Lower leg skin (tissue), 3 donors: ENCODE measurements at regions not wholly inside any gene's neighbourhood (a gene's known extent, or its start where the extent isn't known, plus 50 kb on each side); places are given as distances from the start of the nearest gene placed in this dataset.

Experiments used
- POLR2A ChIP-seq, 2 donors: fragments of 450-650 bp; IDR thresholded peaks; one replicate each; pipeline ENCODE4 v1.6.1; 2016 to 2017; ENCODE audit warnings: antibody characterized with exemption in 2 of 2, mild to moderate bottlenecking in 1 of 2, moderate library complexity in 1 of 2
- TF ChIP-seq, protein P1 (sequence below), 3 donors: fragments of 450-650 bp; IDR thresholded peaks; one replicate each; pipeline ENCODE4 v1.5.1; 2016; ENCODE audit warnings: antibody characterized with exemption in 3 of 3, mild to moderate bottlenecking in 3 of 3, moderate library complexity in 2 of 3

DNA sequence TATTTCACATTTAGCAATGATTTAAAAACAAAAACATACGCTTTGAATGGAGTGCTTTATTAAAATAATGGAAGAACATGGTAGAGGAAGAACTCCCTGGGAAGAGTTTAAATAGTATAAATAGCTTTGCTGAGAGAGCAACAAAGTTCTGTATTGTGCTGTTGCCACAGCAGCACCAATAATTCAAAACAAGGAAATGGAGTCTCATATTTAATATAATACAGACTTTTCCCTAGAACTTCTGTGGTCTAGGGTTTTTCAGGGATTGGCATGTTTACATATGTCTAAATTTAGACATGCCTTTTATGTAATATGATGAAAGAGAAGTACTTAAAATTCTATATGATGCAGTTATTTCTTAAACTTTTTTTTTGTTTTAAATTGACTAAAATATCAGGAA lies 217.2 kb upstream of the HDAC9 start:
- TF ChIP-seq POLR2A (IDR thresholded peaks at IDR 0.05), result no peak
- TF ChIP-seq, protein P1, sequence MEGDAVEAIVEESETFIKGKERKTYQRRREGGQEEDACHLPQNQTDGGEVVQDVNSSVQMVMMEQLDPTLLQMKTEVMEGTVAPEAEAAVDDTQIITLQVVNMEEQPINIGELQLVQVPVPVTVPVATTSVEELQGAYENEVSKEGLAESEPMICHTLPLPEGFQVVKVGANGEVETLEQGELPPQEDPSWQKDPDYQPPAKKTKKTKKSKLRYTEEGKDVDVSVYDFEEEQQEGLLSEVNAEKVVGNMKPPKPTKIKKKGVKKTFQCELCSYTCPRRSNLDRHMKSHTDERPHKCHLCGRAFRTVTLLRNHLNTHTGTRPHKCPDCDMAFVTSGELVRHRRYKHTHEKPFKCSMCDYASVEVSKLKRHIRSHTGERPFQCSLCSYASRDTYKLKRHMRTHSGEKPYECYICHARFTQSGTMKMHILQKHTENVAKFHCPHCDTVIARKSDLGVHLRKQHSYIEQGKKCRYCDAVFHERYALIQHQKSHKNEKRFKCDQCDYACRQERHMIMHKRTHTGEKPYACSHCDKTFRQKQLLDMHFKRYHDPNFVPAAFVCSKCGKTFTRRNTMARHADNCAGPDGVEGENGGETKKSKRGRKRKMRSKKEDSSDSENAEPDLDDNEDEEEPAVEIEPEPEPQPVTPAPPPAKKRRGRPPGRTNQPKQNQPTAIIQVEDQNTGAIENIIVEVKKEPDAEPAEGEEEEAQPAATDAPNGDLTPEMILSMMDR (IDR thresholded peaks at IDR 0.05), result no peak
